HG02642 (cell line): ENCODE measurements at regions not wholly inside any gene's neighbourhood (a gene's known extent, or its start where the extent isn't known, plus 50 kb on each side); places are given as distances from the start of the nearest gene placed in this dataset.

Experiments used
- ATAC-seq: cut with Tn5 transposase; IDR thresholded peaks from one replicate; pipeline ENCODE4 v1.9.1; 2021; ENCODE audit warnings: mild to moderate bottlenecking; ENCODE audit not compliant: unreplicated experiment, poor library complexity

DNA sequence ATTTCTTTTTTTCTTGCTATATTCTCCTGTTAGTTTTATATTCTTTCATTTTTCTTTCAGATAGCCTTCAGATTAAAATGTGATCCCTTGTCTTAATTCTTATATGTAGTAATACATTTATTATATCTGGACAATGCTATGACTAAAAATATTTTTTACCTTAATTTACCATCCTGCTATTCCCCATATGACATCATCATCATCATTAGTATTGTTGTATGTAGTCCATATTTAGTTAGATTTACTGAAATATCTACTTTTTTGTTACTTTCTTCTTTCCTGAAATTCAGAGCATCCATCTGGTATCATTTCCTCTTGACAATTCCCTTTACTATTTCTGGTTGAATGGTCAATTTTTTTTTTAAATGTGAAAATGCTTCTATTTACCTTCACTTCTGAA lies 951.6 kb upstream of the POU3F3 start:
- no peak for ATAC-seq

GRCh38 chr2:103921161-103921560 lies 932.8 kb upstream of the POU3F3 start:
- no peak for ATAC-seq

DNA sequence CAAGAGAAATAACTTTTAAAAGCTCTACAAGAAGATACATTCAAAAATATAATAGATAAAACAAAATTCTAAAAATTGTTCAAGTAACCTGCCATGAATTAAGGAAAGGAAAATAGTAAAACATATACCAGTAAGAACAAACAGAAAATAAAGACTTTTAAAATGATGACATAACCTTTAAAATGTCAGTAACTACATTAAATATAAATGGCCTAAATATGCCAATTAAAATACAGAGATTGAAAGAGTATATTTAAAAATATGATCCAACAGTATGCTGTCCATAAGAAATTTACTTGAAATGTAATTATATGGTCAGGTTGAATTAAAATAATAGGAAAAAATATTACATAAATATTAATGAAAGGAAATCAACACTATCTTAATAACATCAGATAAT lies 911.7 kb upstream of the POU3F3 start:
- no peak for ATAC-seq

- ATAC-seq, result no peak
These were observed 908.8 kb upstream of the POU3F3 start for GRCh38 chr2:103945083-103945482.

DNA sequence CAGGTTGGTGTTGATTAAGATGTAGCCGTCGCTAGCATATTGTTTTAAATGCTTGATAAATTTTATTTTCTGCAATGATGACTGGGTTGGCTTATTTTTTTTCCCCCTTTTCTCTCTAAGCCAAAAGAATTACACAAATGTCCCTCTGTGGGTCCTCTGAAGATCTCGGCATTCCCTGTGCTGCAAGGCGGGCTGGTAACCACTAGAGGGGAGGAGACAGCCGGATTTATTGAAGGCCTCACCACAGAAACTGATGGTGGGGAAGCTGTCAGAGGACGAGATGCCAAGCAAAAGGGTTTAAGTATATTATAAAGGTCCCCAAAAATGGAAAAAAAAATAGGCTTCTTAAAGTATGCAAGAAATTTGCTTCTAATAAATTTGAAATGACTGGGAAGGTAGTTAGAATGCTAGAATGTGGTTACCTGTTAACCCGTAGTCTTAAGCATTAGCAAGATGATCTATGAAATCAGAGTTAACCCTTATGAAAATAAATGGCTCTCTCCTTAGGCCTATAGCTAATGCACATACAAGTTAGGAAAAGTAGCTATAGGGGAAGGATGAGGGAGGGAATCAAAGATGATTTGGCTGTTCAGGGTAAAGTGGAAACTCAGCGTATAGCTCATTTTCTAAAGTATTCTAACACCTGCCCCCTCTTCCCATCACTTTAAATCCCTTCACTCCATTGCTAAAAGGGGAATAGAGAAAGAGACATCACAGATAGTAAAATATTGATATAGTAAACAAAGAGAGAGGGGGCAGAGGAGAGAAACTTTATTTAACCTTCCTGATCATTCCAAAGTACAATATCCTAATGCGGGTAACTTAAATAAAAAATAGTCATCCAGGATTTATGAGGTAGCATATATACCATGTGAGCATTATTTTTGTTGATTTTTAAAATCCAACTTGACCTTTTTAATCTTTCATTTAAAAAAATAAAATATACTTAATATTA lies 894.5 kb upstream of the POU3F3 start:
- ATAC-seq, result peak; percentile 71

GRCh38 chr2:103960129-103960513 lies 893.8 kb upstream of the POU3F3 start:
- ATAC-seq, result no peak

DNA sequence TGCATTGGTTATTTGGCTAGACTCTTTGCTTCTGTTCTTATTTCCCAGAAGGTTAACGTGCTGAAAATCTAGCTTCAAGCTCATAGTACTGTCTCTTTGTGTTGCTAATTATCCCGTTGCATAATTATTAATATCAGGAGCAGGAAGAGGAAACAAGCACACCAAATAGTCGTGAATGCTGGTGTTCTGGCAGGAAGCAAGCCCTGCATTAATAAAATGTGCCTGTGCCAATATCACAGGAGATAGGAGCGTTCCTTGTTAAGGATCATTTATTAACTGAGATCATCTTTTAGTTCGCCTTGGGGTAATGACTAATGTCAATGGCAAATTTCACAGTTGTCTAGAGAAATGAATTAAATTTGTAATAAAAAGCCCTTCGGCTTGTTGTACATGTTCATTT lies 893.0 kb upstream of the POU3F3 start:
- ATAC-seq, result no peak

DNA sequence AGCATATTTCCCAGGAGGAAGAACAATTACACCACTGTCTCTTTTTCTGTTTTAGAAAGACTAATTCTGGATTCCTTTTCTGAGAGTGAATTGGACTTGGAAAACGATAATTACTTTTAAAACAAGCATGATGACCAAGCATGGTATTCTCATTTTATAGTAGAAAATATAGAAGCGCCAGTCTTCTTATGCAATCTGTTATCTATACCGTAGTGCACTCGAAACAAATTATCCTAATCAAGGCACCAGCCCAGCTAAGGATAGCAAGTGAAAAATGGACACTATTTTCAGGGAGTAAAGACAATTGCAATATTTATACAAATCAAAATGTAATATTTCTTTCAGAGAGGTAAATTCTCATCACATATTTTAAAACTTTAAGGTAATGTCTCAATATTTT lies 892.1 kb upstream of the POU3F3 start:
- no peak for ATAC-seq

GRCh38 chr2:103962670-103963069 lies 891.2 kb upstream of the POU3F3 start:
- ATAC-seq, result no peak

GRCh38 chr2:103963146-103963725 lies 890.7 kb upstream of the POU3F3 start:
- no peak for ATAC-seq

DNA sequence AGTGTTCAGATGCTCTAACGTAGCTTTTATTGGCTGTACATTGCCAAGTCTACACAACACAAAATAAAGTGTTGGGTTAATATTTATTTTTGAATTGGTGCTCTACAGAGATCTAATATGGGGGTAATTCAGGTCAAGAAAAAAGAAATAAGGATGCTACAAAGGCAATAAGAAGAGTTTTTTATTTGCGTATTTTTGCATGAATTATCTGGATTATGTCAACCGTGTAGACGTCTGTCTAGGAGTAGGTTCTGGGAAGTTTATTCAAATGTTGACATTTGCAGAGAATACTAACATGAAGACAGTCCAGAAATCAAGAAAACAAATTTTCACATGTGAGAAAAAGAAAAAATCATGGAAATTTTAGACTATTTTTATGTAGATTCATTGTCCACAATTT lies 876.7 kb upstream of the POU3F3 start:
- no peak for ATAC-seq

DNA sequence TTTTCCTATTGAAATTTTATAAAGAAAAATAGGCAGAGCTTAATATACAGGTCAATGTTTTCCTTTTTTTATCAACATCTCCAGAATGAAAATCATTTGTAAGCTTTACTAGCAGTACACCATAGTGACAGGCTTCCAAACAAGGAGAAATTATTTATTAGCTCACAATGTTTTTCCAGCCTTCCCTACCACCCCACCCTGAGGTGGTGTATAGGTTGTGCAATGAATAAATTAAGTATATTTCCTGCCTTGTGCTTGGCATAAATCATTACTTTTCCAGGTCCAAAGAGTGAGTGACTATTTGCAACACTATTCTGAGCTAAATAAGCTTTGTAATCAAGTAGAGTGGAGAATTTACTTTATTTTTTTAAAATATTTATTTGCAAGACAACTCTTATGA lies 876.2 kb upstream of the POU3F3 start:
- no peak for ATAC-seq

DNA sequence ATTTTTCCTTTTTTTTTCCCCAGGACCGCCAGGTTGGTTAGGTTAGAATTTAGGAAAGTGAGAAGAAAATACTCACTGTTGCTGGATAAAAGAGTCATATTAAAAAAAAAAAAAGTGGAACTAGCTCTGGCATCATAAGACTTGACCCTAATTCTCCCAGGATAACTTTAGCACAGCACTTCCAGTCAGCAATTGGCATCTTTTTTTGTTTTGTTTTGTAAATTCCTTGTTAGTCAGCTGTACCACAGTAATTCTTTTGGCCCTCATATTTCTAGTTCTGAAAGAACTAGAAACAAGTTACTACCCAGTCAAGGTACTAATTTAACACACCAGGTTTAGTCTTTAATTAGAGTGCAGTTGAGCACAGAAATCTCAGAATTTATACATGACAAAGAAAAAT lies 873.5 kb upstream of the POU3F3 start:
- ATAC-seq, result no peak

GRCh38 chr2:103982691-103983090 lies 871.2 kb upstream of the POU3F3 start:
- ATAC-seq, result no peak

GRCh38 chr2:103986001-103986400 lies 867.9 kb upstream of the POU3F3 start:
- no peak for ATAC-seq

DNA sequence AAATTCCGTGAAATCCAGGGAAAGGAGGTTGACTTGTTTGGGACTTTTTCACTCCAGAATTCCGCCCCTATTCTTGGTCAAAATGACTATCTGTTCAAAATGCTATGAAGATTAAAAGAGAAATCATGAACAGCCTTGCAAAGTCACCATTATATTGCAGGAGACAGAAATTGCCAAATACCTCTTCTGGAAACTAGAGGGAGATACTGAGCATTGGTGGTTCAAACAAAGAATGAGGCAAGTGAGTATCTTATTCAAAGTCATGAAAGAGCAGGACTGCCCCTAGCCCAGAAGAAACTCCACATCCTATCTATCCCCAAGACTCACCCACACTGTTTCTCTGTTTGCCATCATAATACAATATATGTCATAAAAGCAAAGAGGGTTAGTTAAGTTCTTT lies 862.3 kb upstream of the POU3F3 start:
- ATAC-seq, result no peak

GRCh38 chr2:104004821-104005220 lies 849.1 kb upstream of the POU3F3 start:
- no peak for ATAC-seq

DNA sequence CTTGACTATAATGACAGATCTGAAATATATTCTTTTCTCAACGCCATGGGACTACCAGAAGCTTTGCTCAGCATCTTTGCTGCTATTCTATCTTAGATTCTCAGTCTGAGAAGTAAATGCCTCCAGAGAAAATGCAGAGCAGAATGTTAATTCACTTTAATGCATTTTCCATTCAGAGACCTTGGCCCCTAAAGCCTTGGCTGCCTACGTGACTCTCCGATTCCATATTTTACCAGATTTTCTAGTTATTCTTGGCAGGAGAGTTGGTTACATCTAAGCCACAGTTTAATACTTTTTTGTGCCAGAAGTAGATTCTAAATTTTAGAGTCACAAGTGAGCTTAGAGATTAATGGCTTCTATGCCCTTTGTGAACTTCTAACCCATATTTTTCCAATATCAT lies 837.1 kb upstream of the POU3F3 start:
- ATAC-seq, result no peak

- no peak for ATAC-seq
These were observed 830.6 kb upstream of the POU3F3 start for GRCh38 chr2:104023306-104023705.

DNA sequence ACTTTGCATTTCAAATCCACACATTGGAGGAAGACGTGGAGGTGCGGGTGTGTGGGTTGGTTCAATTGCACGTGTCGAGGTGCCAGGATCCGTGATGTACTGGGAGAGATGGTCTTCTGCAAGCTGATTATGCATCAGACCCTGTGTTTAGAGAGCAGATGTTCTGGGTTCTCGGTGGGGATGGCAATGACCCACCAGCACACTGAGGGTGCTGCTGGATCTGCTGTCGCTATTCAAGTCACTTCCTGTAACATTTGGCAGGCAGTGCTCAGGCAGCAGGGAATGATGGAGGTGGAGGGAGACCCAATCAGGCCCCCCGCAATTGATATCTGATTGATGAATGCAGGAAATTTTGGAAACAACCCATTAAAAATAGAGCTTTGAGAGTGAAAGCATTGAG lies 830.1 kb upstream of the POU3F3 start:
- ATAC-seq, result no peak

GRCh38 chr2:104025295-104025694 lies 828.6 kb upstream of the POU3F3 start:
- no peak for ATAC-seq

- ATAC-seq, result no peak
These were observed 827.2 kb upstream of the POU3F3 start for GRCh38 chr2:104026725-104027124.
